BLaER1 (cell line): ENCODE measurements at regions not wholly inside any gene's neighbourhood (a gene's known extent, or its start where the extent isn't known, plus 50 kb on each side); places are given as distances from the start of the nearest gene placed in this dataset.

Source experiments
- H3K27ac ChIP-seq: shearing (Covaris generic); formaldehyde crosslinking; 2 replicates; pipeline ENCODE4 v1.8.1; 2022
- H3K27me3 ChIP-seq: shearing (Covaris generic); formaldehyde crosslinking; 2 replicates; pipeline ENCODE4 v1.8.1; 2022
- H3K36me3 ChIP-seq: shearing (Covaris generic); formaldehyde crosslinking; 2 replicates; pipeline ENCODE4 v1.8.1; 2022
- H3K4me1 ChIP-seq: shearing (Covaris generic); formaldehyde crosslinking; 2 replicates; pipeline ENCODE4 v1.8.1; 2022
- H3K4me2 ChIP-seq: shearing (Covaris generic); formaldehyde crosslinking; 2 replicates; pipeline ENCODE4 v1.8.1; 2022
- H3K4me3 ChIP-seq: shearing (Covaris generic); formaldehyde crosslinking; 2 replicates; pipeline ENCODE4 v1.8.1; 2022
- H3K9ac ChIP-seq: shearing (Covaris generic); formaldehyde crosslinking; 2 replicates; pipeline ENCODE4 v1.8.1; 2022
- H3K9me3 ChIP-seq: shearing (Covaris generic); formaldehyde crosslinking; 2 replicates; pipeline ENCODE4 v1.8.1; 2022
- H4K20me1 ChIP-seq: shearing (Covaris generic); formaldehyde crosslinking; 2 replicates; pipeline ENCODE4 v1.8.1; 2022
- Cebpa-rat ChIP-seq: shearing (Covaris generic); IDR thresholded peaks from 2 replicates; pipeline ENCODE4 v1.8.1; 2022

- Histone ChIP-seq H3K4me3 (no peak overlapping the region), H3K27me3 (no peaks in the 10 kb centered on the region), H4K20me1 (no peaks in the 10 kb centered on the region), H3K9me3 (no peaks in the 10 kb centered on the region), H3K9ac (no peak overlapping the region), H3K4me1 (no peaks in the 10 kb centered on the region), H3K36me3 (no peaks in the 10 kb centered on the region), H3K27ac (no peak overlapping the region), H3K4me2 (no peak overlapping the region)
- TF ChIP-seq Cebpa-rat, result no peak
Observed at GRCh38 chr10:111481866-111482265, 405.0 kb downstream of the ADRA2A start.

- no peaks in the 10 kb centered on the region for H4K20me1 ChIP-seq
- peaks cover 3% of the 10 kb centered on the region; the same call in 1 of the 2 replicates for H3K9me3 ChIP-seq
- H3K4me2 ChIP-seq, result no peak overlapping the region
- no peaks in the 10 kb centered on the region for H3K27me3 ChIP-seq
- no peaks in the 10 kb centered on the region for H3K36me3 ChIP-seq
- H3K4me1 ChIP-seq, result no peaks in the 10 kb centered on the region
- no peak overlapping the region for H3K9ac ChIP-seq
- no peak overlapping the region for H3K27ac ChIP-seq
- H3K4me3 ChIP-seq, result no peak overlapping the region
- no peak for TF ChIP-seq Cebpa-rat
Observed at GRCh38 chr10:111482621-111483216, 405.9 kb downstream of the ADRA2A start.

- H3K36me3 ChIP-seq, result no peaks in the 10 kb centered on the region
- H3K27ac ChIP-seq, result no peak overlapping the region
- H3K4me1 ChIP-seq, result no peaks in the 10 kb centered on the region
- TF ChIP-seq Cebpa-rat, result no peak
- no peak overlapping the region for H3K4me3 ChIP-seq
- no peak overlapping the region for H3K9ac ChIP-seq
- no peaks in the 10 kb centered on the region for H4K20me1 ChIP-seq
- H3K4me2 ChIP-seq, result no peak overlapping the region
- no peaks in the 10 kb centered on the region for H3K27me3 ChIP-seq
- H3K9me3 ChIP-seq, result peaks cover 31% of the 10 kb centered on the region
Observed at GRCh38 chr10:111485767-111486166, 408.9 kb downstream of the ADRA2A start.

GRCh38 chr10:111486346-111486745 lies 409.5 kb downstream of the ADRA2A start:
- no peaks in the 10 kb centered on the region for H3K4me1 ChIP-seq
- TF ChIP-seq Cebpa-rat, result no peak
- H3K4me3 ChIP-seq, result no peak overlapping the region
- peaks cover 37% of the 10 kb centered on the region for H3K9me3 ChIP-seq
- no peaks in the 10 kb centered on the region for H4K20me1 ChIP-seq
- H3K27ac ChIP-seq, result no peak overlapping the region
- no peaks in the 10 kb centered on the region for H3K27me3 ChIP-seq
- no peak overlapping the region for H3K9ac ChIP-seq
- no peaks in the 10 kb centered on the region for H3K36me3 ChIP-seq
- H3K4me2 ChIP-seq, result no peak overlapping the region

GRCh38 chr10:111488668-111489067 lies 411.8 kb downstream of the ADRA2A start:
- no peaks in the 10 kb centered on the region for H3K27me3 ChIP-seq
- no peaks in the 10 kb centered on the region for H3K4me1 ChIP-seq
- H3K9me3 ChIP-seq, result peaks cover 46% of the 10 kb centered on the region
- H3K4me3 ChIP-seq, result no peak overlapping the region
- TF ChIP-seq Cebpa-rat, result no peak
- no peak overlapping the region for H3K27ac ChIP-seq
- H4K20me1 ChIP-seq, result no peaks in the 10 kb centered on the region
- no peaks in the 10 kb centered on the region for H3K36me3 ChIP-seq
- H3K9ac ChIP-seq, result no peak overlapping the region
- no peak overlapping the region for H3K4me2 ChIP-seq

- no peaks in the 10 kb centered on the region for H3K27me3 ChIP-seq
- no peak for TF ChIP-seq Cebpa-rat
Observed at GRCh38 chr10:111491154-111491553, 414.3 kb downstream of the ADRA2A start.

GRCh38 chr10:111493024-111493625 lies 416.3 kb downstream of the ADRA2A start:
- Histone ChIP-seq H3K9ac (no peak overlapping the region), H3K4me1 (no peaks in the 10 kb centered on the region), H3K9me3 (peaks cover 39% of the 10 kb centered on the region), H3K36me3 (no peaks in the 10 kb centered on the region), H3K4me3 (no peak overlapping the region), H3K27me3 (no peaks in the 10 kb centered on the region), H3K27ac (no peak overlapping the region), H4K20me1 (no peaks in the 10 kb centered on the region), H3K4me2 (no peak overlapping the region)
- no peak for TF ChIP-seq Cebpa-rat

More at GRCh38 chr10:111491154-111491553, 414.3 kb downstream of the ADRA2A start:
- peaks cover 46% of the 10 kb centered on the region for H3K9me3 ChIP-seq
- no peak overlapping the region for H3K4me3 ChIP-seq
- no peaks in the 10 kb centered on the region for H3K4me1 ChIP-seq
- H3K4me2 ChIP-seq, result no peak overlapping the region
- H3K36me3 ChIP-seq, result no peaks in the 10 kb centered on the region
- H3K9ac ChIP-seq, result no peak overlapping the region
- H4K20me1 ChIP-seq, result no peaks in the 10 kb centered on the region
- H3K27ac ChIP-seq, result no peak overlapping the region

- Histone ChIP-seq H3K27ac (no peak overlapping the region), H3K27me3 (no peaks in the 10 kb centered on the region), H3K36me3 (no peaks in the 10 kb centered on the region), H3K9ac (no peak overlapping the region), H3K4me1 (no peaks in the 10 kb centered on the region), H4K20me1 (no peaks in the 10 kb centered on the region), H3K9me3 (no peaks in the 10 kb centered on the region), H3K4me2 (no peak overlapping the region), H3K4me3 (no peak overlapping the region)
- no peak for TF ChIP-seq Cebpa-rat
Observed at GRCh38 chr10:111498560-111498959, 421.7 kb downstream of the ADRA2A start.

GRCh38 chr10:111504376-111504775 lies 427.5 kb downstream of the ADRA2A start:
- Histone ChIP-seq H3K9ac (no peak overlapping the region), H3K36me3 (no peaks in the 10 kb centered on the region), H3K4me2 (no peak overlapping the region), H3K4me3 (no peak overlapping the region), H3K4me1 (no peaks in the 10 kb centered on the region), H4K20me1 (no peaks in the 10 kb centered on the region), H3K9me3 (peaks cover 5% of the 10 kb centered on the region; the same call in 1 of the 2 replicates), H3K27me3 (no peaks in the 10 kb centered on the region), H3K27ac (no peak overlapping the region)
- TF ChIP-seq Cebpa-rat, result no peak

GRCh38 chr10:111506266-111507034 lies 429.6 kb downstream of the ADRA2A start:
- Histone ChIP-seq H3K27ac (no peak overlapping the region), H3K4me2 (no peak overlapping the region), H3K27me3 (no peaks in the 10 kb centered on the region), H4K20me1 (no peaks in the 10 kb centered on the region), H3K4me3 (no peak overlapping the region), H3K9ac (no peak overlapping the region), H3K4me1 (no peaks in the 10 kb centered on the region), H3K9me3 (peaks cover 5% of the 10 kb centered on the region; the same call in 1 of the 2 replicates), H3K36me3 (no peaks in the 10 kb centered on the region)
- no peak for TF ChIP-seq Cebpa-rat
